HEK293 (cell line): ENCODE measurements at regions not wholly inside any gene's neighbourhood (a gene's known extent, or its start where the extent isn't known, plus 50 kb on each side); places are given as distances from the start of the nearest gene placed in this dataset.

Source experiments
- CTCF ChIA-PET: fragments of 350-600 bp; formaldehyde crosslinking; extraction: SDS; loops from one replicate; lab custom pipeline; 2021; ENCODE audit warnings: antibody characterized with exemption; lab: Yijun Ruan, JAX
- POLR2A ChIA-PET: fragments of 300-600 bp; formaldehyde crosslinking; extraction: SDS; loops from one replicate; lab custom pipeline; 2020; ENCODE audit warnings: antibody characterized with exemption, inconsistent platforms; lab: Yijun Ruan, JAX
- H3K27ac ChIP-seq: fragments of 200-500 bp; sonication (Bioruptor generic); 2 replicates; pipeline ENCODE4 v1.5.1; 2014; ENCODE audit warnings: low read depth, low read length, control low read depth, inconsistent platforms; ENCODE audit errors: extremely low read depth
- H3K36me3 ChIP-seq, 2 experiments: fragments of 200-500 bp in 1 of 2; sonication (Bioruptor generic) in 1 of 2; 1 replicate in 1 of 2; 2 replicates in 1 of 2; pipeline ENCODE4 v1.5.1; 2014 to 2017; ENCODE audit warnings: inconsistent platforms in 2 of 2, low read length in 2 of 2; ENCODE audit not compliant: control insufficient read depth in 2 of 2, insufficient read depth in 1 of 2
- H3K4me1 ChIP-seq: fragments of 200-500 bp; sonication (Bioruptor generic); 2 replicates; pipeline ENCODE4 v1.5.1; 2014; ENCODE audit warnings: mild to moderate bottlenecking, low read length, inconsistent platforms; ENCODE audit not compliant: control insufficient read depth, insufficient read depth
- H3K4me3 ChIP-seq: 2 replicates; pipeline ENCODE4 v1.5.1; 2011; ENCODE audit warnings: low read depth, mild to moderate bottlenecking, control low read depth, low read length, moderate library complexity
- H3K9me3 ChIP-seq: fragments of 200-500 bp; sonication (Bioruptor generic); 2 replicates; pipeline ENCODE4 v1.5.1; 2014; ENCODE audit warnings: low read depth, low read length, inconsistent platforms; ENCODE audit not compliant: control insufficient read depth, insufficient read depth
- ATF2 ChIP-seq: fragments of 450-650 bp; formaldehyde crosslinking; IDR thresholded peaks from 2 replicates; pipeline ENCODE4 v1.5.1; 2016; ENCODE audit warnings: missing biosample characterization, missing genetic modification characterization, low read depth
- GFI1B ChIP-seq: fragments of 450-650 bp; formaldehyde crosslinking; IDR thresholded peaks from 2 replicates; pipeline ENCODE4 v1.5.1; 2016; ENCODE audit warnings: missing biosample characterization, missing genetic modification characterization
- GLIS2 ChIP-seq: fragments of 450-650 bp; formaldehyde crosslinking; IDR thresholded peaks from 2 replicates; pipeline ENCODE4 v1.5.1; 2016; ENCODE audit warnings: missing biosample characterization, missing genetic modification characterization
- HIC1 ChIP-seq: fragments of 450-650 bp; formaldehyde crosslinking; IDR thresholded peaks from 2 replicates; pipeline ENCODE4 v1.5.1; 2016; ENCODE audit warnings: missing biosample characterization, missing genetic modification characterization
- HOXA7 ChIP-seq: sonication (generic); formaldehyde crosslinking; IDR thresholded peaks from 2 replicates; pipeline ENCODE4 v1.8.1; 2022; ENCODE audit warnings: missing genetic modification reagents, borderline replicate concordance
- MEIS1 ChIP-seq: sonication (generic); formaldehyde crosslinking; IDR thresholded peaks from 2 replicates; pipeline ENCODE4 v1.8.1; 2022; ENCODE audit warnings: missing genetic modification reagents, mild to moderate bottlenecking, borderline replicate concordance
- MZF1 ChIP-seq: fragments of 450-650 bp; formaldehyde crosslinking; IDR thresholded peaks from 2 replicates; pipeline ENCODE4 v1.5.1; 2017; ENCODE audit warnings: missing biosample characterization, missing genetic modification characterization, borderline replicate concordance
- OSR2 ChIP-seq: fragments of 450-650 bp; formaldehyde crosslinking; IDR thresholded peaks from 2 replicates; pipeline ENCODE4 v1.5.1; 2016; ENCODE audit warnings: missing biosample characterization, missing genetic modification characterization
- ZFP69B ChIP-seq: fragments of 450-650 bp; formaldehyde crosslinking; IDR thresholded peaks from 2 replicates; pipeline ENCODE4 v1.5.1; 2016; ENCODE audit warnings: missing biosample characterization, missing genetic modification characterization
- ZNF19 ChIP-seq: fragments of 450-650 bp; formaldehyde crosslinking; IDR thresholded peaks from 2 replicates; pipeline ENCODE4; 2016; ENCODE audit warnings: missing biosample characterization, missing genetic modification characterization, low read depth
- ZNF26 ChIP-seq: fragments of 450-650 bp; formaldehyde crosslinking; IDR thresholded peaks from 2 replicates; pipeline ENCODE4 v1.5.1; 2016; ENCODE audit warnings: missing biosample characterization, missing genetic modification characterization
- ZNF335 ChIP-seq: fragments of 450-650 bp; formaldehyde crosslinking; conservative IDR thresholded peaks from 2 replicates; pipeline ENCODE4 v1.5.1; 2016; ENCODE audit warnings: missing biosample characterization, missing genetic modification characterization
- ZNF354C ChIP-seq: fragments of 450-650 bp; formaldehyde crosslinking; IDR thresholded peaks from 2 replicates; pipeline ENCODE4 v1.5.1; 2016; ENCODE audit warnings: missing biosample characterization, missing genetic modification characterization, low read depth, borderline replicate concordance
- ZNF394 ChIP-seq: fragments of 450-650 bp; formaldehyde crosslinking; IDR thresholded peaks from 2 replicates; pipeline ENCODE4 v1.5.1; 2016; ENCODE audit warnings: missing biosample characterization, missing genetic modification characterization, mild to moderate bottlenecking, moderate library complexity, borderline replicate concordance
- ZNF423 ChIP-seq: fragments of 450-650 bp; formaldehyde crosslinking; IDR thresholded peaks from 2 replicates; pipeline ENCODE4 v1.5.1; 2016; ENCODE audit warnings: missing biosample characterization, missing genetic modification characterization
- ZNF513 ChIP-seq: fragments of 450-650 bp; IDR thresholded peaks from 2 replicates; pipeline ENCODE4 v1.5.1; 2018; ENCODE audit warnings: missing biosample characterization, missing genetic modification characterization
- ZNF529 ChIP-seq: fragments of 450-650 bp; formaldehyde crosslinking; IDR thresholded peaks from 2 replicates; pipeline ENCODE4 v1.5.1; 2017; ENCODE audit warnings: missing genetic modification characterization, missing biosample characterization; ENCODE audit not compliant: insufficient replicate concordance
- ZNF558 ChIP-seq: fragments of 450-650 bp; formaldehyde crosslinking; IDR thresholded peaks from 2 replicates; pipeline ENCODE4 v1.5.1; 2016; ENCODE audit warnings: missing biosample characterization, missing genetic modification characterization
- ZNF610 ChIP-seq: fragments of 450-650 bp; formaldehyde crosslinking; IDR thresholded peaks from 2 replicates; pipeline ENCODE4 v1.5.1; 2016; ENCODE audit warnings: missing biosample characterization, missing genetic modification characterization, borderline replicate concordance
- ZNF629 ChIP-seq: fragments of 450-650 bp; formaldehyde crosslinking; IDR thresholded peaks from 2 replicates; pipeline ENCODE4 v1.5.1; 2017; ENCODE audit warnings: missing biosample characterization, missing genetic modification characterization
- ZNF747 ChIP-seq: fragments of 450-650 bp; formaldehyde crosslinking; IDR thresholded peaks from 2 replicates; pipeline ENCODE4 v1.5.1; 2016; ENCODE audit warnings: missing biosample characterization, missing genetic modification characterization
- ZNF768 ChIP-seq: fragments of 450-650 bp; formaldehyde crosslinking; IDR thresholded peaks from 2 replicates; pipeline ENCODE4 v1.5.1; 2018; ENCODE audit warnings: missing biosample characterization, mild to moderate bottlenecking, missing genetic modification characterization
- ZSCAN5A ChIP-seq: fragments of 450-650 bp; formaldehyde crosslinking; IDR thresholded peaks from 2 replicates; pipeline ENCODE4 v1.5.1; 2016; ENCODE audit warnings: missing biosample characterization, missing genetic modification characterization

GRCh38 chr6:22436134-22436533 is 133.2 kb upstream of the HDGFL1 start:
- Histone ChIP-seq H3K9me3 (no peaks in the 10 kb centered on the region), H3K27ac (no peak overlapping the region), H3K4me3 (no peak overlapping the region), H3K4me1 (no peaks in the 10 kb centered on the region), H3K36me3 (no peaks in the 10 kb centered on the region)
- TF ChIP-seq ZNF394 (tag by site-specific recombination) (no peak), ZFP69B (tag by site-specific recombination) (no peak), MEIS1 (CRISPR knock-in tag) (no peak), OSR2 (tag by site-specific recombination) (no peak), ZNF610 (tag by site-specific recombination) (no peak), ZNF26 (no peak), ZNF335 (tag by site-specific recombination) (no peak)
- ChIA-PET CTCF (interaction anchor here (1.2 kb wide), 1 partner anchor 35 kb away, joined by 3 read pairs; no protein-coding TSS in a partner anchor), POLR2A (no interaction called here)

- Histone ChIP-seq H3K27ac (no peak overlapping the region), H3K9me3 (no peaks in the 10 kb centered on the region), H3K36me3 (no peaks in the 10 kb centered on the region), H3K4me3 (no peak overlapping the region), H3K4me1 (no peaks in the 10 kb centered on the region)
- TF ChIP-seq ATF2 (tag by site-specific recombination), result peak; percentile 48; the same call in 1 of the 2 replicates
- TF ChIP-seq ZNF558 (tag by site-specific recombination), result no peak
- peak; percentile 56 for TF ChIP-seq ZNF629 (tag by site-specific recombination)
- ChIA-PET POLR2A (no interaction called here), CTCF (no interaction called here)
Observed at GRCh38 chr6:22437665-22438064, 131.7 kb upstream of the HDGFL1 start.

- no peaks in the 10 kb centered on the region for H3K4me1 ChIP-seq
- ChIA-PET POLR2A (interaction anchor here (0.7 kb wide), 1 partner anchor 93 kb away, joined by 3 read pairs; no protein-coding TSS in a partner anchor), CTCF (interaction anchor here (0.7 kb wide), 1 partner anchor 134 kb away, joined by 4 read pairs; no protein-coding TSS in a partner anchor)
- no peak overlapping the region for H3K4me3 ChIP-seq
- no peaks in the 10 kb centered on the region for H3K9me3 ChIP-seq
- TF ChIP-seq ZNF423 (tag by site-specific recombination), result no peak
- no peak for TF ChIP-seq GLIS2 (tag by site-specific recombination)
- no peak for TF ChIP-seq ZNF529 (tag by site-specific recombination)
- TF ChIP-seq ZSCAN5A (tag by site-specific recombination), result no peak
- TF ChIP-seq HIC1 (tag by site-specific recombination), result no peak
- no peak for TF ChIP-seq ZNF513 (tag by site-specific recombination)
- TF ChIP-seq ZNF747, result no peak
- TF ChIP-seq ZNF354C (tag by site-specific recombination), result no peak
- no peak for TF ChIP-seq GFI1B (tag by site-specific recombination)
- no peak for TF ChIP-seq ZNF19 (tag by site-specific recombination)
- TF ChIP-seq ZNF768, result no peak
- no peak for TF ChIP-seq MZF1 (tag by site-specific recombination)
- TF ChIP-seq HOXA7, result no peak
- no peak for TF ChIP-seq MEIS1 (CRISPR knock-in tag)
- H3K36me3 ChIP-seq, result no peaks in the 10 kb centered on the region
- H3K27ac ChIP-seq, result no peak overlapping the region
Observed at GRCh38 chr6:22442826-22443225, 126.5 kb upstream of the HDGFL1 start.
